NCI-H748 treated with DMSO at 0.1 percent for 48 hours (cell line): ENCODE measurements at regions not wholly inside any gene's neighbourhood (a gene's known extent, or its start where the extent isn't known, plus 50 kb on each side); places are given as distances from the start of the nearest gene placed in this dataset.
"Not testable (repeated sequence)": the region's sequence is repeated elsewhere in the genome, so short reads cannot be mapped to it uniquely, and the experiment has no call there.

Source experiments
- DNase-seq: peaks from one replicate; lab custom pipeline; 2025; lab: John Stamatoyannopoulos, UW

GRCh38 chrX:5695971-5696370 is 532.7 kb downstream of the NLGN4X start:
- no peak for DNase-seq

- DNase-seq, result no peak
Measured at GRCh38 chrX:5683996-5684395, 544.7 kb downstream of the NLGN4X start.

- peak; percentile 7 for DNase-seq
Measured at GRCh38 chrX:5681159-5681558, 547.5 kb downstream of the NLGN4X start.

GRCh38 chrX:5674036-5674435 is 554.6 kb downstream of the NLGN4X start:
- DNase-seq, result no peak

GRCh38 chrX:5672099-5672498 is 556.6 kb downstream of the NLGN4X start:
- no peak for DNase-seq

- DNase-seq, result not testable (repeated sequence)
Measured at GRCh38 chrX:5666689-5667088, 562.0 kb downstream of the NLGN4X start.

- DNase-seq, result no peak
Measured at GRCh38 chrX:5656544-5656943, 572.1 kb downstream of the NLGN4X start.

GRCh38 chrX:5650904-5651303 is 577.8 kb downstream of the NLGN4X start:
- DNase-seq, result no peak

- DNase-seq, result no peak
Measured at GRCh38 chrX:5648941-5649568, 579.6 kb downstream of the NLGN4X start.

GRCh38 chrX:5646818-5647217 is 581.8 kb downstream of the NLGN4X start:
- no peak for DNase-seq

GRCh38 chrX:5644776-5645175 is 583.9 kb downstream of the NLGN4X start:
- DNase-seq, result peak; percentile 40

- no peak for DNase-seq
Measured at GRCh38 chrX:5640071-5640470, 588.6 kb downstream of the NLGN4X start.

GRCh38 chrX:5638572-5638971 is 590.1 kb downstream of the NLGN4X start:
- DNase-seq, result no peak

GRCh38 chrX:5632887-5633286 is 595.8 kb downstream of the NLGN4X start:
- DNase-seq, result no peak

- DNase-seq, result no peak
Measured at GRCh38 chrX:5632061-5632614, 596.5 kb downstream of the NLGN4X start.

- no peak for DNase-seq
Measured at GRCh38 chrX:5617666-5618065, 611.0 kb downstream of the NLGN4X start.

GRCh38 chrX:5595570-5595969 is 633.1 kb downstream of the NLGN4X start:
- DNase-seq, result no peak

- DNase-seq, result no peak
Measured at GRCh38 chrX:5586726-5587125, 641.9 kb downstream of the NLGN4X start.

- DNase-seq, result no peak
Measured at GRCh38 chrX:5575407-5575806, 653.3 kb downstream of the NLGN4X start.

- DNase-seq, result no peak
Measured at GRCh38 chrX:5568934-5569333, 659.7 kb downstream of the NLGN4X start.

- DNase-seq, result no peak
Measured at GRCh38 chrX:5559386-5559785, 669.3 kb downstream of the NLGN4X start.

- DNase-seq, result no peak
Measured at GRCh38 chrX:5549512-5549911, 679.2 kb downstream of the NLGN4X start.

GRCh38 chrX:5537098-5537497 is 691.6 kb downstream of the NLGN4X start:
- no peak for DNase-seq

GRCh38 chrX:5536261-5536660 is 692.4 kb downstream of the NLGN4X start:
- DNase-seq, result no peak
